ENCODE measurements at regions not wholly inside any gene's neighbourhood (a gene's known extent, or its start where the extent isn't known, plus 50 kb on each side); places are given as distances from the start of the nearest gene placed in this dataset.
"Not testable (repeated sequence)": the region's sequence is repeated elsewhere in the genome, so short reads cannot be mapped to it uniquely, and the experiment has no call there.

DNA sequence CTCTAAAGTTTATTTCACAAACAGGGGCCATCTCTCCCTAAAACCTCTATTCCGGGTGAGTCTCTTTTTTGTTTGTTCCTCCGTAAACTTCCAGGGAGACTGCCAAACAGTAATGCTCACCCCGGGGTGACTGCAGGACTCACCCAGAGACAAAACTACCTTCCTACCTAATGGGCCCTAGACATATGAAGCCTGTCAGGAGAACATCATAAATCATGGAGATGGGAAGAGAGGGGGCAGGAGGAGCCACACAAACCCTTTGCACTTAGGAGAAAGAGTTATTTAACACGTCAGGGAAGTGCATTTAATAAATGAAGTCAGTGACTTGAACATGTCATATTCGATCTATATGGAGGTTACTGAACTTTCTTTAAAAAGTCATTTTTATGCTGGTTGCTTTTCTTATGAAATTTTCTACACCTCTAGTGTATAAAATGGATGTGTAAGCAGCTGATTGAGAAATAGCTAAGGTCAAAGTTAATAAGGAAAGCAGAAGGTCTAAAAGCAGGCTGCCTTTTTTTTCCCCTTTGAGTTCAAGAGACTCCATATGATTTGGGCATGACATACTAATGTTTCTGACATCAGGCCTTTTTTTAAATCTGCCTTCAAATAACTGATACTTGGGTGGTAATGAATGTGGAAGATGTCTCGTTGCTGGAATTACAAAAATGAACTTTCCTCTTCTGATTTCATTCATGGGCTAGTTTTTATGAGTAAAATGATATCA lies 286.9 kb upstream of the USP25 start:
- FAIRE-seq, result no peak

DNA sequence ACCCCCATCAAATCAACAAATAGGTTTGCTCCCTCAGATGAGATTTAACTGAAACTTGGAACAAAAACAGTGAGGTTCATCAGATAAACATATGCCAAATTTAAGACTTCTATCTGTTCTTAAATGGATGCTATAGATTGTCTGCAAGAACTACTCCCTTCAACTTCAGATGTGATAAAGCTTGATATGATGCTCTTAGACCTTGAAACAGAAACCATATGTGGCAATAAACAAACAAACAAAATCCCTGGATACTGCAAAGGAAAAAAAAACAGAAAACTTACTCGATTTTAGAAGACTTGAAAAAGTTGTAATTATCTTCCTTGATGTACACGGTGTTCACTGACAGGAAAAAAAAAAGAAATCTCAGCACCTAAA lies 286.1 kb upstream of the USP25 start:
- FAIRE-seq, result no peak

DNA sequence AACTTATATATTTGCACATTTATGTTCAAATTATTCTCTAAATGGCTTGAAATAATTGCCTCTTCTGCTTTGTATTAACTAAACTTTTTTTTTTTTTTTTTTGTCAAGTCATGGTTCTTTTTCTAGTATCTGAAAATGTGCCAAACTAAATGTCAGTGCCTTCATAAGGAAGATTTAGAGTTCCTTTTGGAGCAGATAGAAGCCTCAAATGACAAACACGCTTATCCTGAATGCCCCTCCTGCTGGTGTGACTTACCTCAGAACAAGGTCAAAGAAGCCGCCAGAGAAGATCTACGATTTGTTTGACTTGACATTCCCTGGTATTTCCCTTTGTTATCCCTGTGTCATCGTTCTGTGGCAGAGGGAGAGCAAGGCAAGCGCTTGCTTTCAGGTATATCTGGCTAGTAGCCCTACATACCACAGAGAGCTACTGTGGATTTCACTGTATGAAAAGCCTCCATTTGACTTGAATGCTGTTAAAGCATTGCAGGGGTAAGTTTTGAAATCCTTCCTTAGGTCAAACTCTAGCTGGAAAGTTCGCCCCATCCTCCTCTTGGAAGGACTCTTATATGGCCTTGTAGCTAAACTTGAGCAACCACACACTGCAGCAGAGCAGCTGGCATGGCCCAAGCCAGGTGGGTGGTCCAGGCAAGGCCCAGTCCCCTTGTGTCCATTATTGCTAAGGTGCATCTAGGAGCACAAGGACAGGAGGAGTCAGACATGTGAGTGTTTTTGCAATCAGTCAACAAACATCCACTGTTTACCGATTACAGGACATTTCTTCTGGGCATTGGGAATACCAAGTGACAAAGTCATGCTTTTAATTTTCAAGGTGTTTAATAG lies 285.4 kb upstream of the USP25 start:
- FAIRE-seq, result no peak

DNA sequence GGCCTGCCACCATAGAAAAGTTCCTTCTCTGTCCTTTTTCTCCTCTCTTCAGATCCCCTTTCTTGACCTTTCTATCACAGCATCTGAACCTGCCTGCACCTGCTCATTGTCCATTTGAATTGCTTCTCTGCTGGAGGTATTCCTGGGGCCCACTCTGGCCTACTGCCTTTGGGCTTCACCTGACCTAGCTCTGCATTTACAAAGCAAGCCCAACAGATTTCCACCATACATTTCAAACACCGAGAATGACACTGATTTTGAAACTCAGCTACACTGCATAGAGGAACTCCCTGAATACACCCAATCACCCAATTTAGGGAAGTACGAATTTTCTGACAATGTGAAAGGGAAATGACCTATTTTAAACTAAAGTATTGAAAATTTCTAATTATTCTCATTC lies 284.5 kb upstream of the USP25 start:
- no peak for FAIRE-seq

DNA sequence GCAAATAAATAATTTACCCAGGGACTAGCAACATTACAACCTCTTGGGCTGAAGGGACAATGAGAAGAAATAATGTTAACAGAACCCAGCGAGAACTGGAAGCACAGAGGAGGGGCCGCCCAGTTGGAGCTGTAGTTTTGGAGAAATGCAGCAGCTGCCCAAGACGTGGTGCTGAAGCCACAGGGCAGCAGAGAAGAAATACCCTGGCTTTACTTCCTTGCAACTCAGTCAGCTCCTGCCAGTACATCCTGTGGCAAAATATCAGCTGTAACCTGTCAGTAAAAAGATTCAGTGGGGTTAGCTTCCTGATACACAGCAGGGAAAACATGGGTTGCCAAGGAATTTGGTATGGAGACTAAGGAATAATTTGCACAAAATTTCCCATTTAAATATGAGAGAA lies 283.6 kb upstream of the USP25 start:
- FAIRE-seq, result no peak

DNA sequence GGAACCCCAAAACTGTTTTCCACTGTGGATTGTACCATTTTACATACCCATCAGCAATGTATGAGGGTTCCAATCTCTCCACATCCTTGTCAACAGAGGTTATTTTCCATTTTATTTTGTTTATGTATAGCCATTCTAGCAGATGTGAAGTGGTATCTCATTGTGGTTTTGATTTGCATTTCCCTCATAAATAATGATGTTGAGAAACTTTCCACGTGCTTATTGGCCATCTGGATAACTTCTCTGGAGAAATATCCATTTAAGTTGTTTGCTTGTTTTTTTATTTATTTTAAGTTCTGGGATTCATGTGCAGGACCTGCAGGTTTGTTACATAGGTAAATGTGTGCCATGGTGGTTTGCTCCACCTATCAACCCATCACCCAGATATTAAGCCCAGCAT lies 280.2 kb upstream of the USP25 start:
- no peak for FAIRE-seq

DNA sequence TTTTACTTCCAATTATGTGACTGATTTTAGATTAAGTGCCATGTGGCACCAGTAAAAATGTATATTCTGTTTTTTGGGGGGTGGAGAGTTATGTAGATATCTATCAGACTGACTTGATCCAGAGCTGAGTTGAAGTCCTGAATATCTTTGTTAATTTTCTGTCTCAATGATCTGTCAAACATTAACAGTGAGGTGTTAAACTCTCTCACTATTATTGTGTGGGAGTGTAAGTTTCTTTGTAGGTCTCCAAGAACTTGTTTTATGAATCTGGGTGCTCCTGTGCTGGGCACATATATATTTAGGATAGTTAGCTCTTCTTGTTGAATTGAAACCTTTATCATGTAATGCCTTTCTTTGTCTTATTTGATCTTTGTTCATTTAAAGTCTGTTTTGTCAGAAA lies 276.5 kb upstream of the USP25 start:
- FAIRE-seq, result no peak

DNA sequence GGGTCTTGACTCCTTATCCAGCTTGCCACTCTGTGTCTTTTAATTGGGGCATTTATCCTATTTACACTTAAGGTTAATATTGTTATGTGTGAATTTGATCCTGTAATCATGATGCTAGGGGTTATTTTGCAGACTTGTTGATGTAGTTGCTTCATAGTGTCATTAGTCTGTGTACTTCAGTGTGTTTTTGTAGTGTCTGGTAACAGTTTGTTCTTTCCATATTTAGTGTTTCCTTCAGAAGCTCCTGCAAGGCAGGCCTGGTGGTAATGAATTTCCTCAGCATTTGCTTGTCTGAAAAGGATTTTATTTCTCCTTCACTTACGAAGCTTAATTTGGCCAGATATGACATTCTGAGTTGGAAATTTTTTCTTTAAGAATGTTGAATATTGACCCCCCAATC lies 276.0 kb upstream of the USP25 start:
- FAIRE-seq, result not testable (repeated sequence)

DNA sequence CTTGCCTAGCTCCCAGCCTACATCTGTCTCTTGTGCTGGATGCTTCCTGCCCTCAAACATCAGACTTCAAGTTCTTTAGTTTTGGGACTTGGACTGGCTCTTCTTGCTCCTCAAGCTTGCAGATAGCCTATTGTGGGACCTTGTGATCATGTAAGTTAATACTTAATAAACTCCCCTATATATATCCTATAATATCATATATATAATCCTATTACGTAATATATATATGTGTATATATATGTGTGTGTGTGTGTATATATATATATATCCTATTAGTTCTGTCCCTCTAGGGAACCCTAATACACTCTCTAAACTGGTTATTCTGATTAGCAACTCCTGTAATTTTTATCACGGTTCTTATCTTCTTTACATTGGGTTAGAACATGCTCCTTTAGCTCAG lies 274.9 kb upstream of the USP25 start:
- not testable (repeated sequence) for FAIRE-seq

DNA sequence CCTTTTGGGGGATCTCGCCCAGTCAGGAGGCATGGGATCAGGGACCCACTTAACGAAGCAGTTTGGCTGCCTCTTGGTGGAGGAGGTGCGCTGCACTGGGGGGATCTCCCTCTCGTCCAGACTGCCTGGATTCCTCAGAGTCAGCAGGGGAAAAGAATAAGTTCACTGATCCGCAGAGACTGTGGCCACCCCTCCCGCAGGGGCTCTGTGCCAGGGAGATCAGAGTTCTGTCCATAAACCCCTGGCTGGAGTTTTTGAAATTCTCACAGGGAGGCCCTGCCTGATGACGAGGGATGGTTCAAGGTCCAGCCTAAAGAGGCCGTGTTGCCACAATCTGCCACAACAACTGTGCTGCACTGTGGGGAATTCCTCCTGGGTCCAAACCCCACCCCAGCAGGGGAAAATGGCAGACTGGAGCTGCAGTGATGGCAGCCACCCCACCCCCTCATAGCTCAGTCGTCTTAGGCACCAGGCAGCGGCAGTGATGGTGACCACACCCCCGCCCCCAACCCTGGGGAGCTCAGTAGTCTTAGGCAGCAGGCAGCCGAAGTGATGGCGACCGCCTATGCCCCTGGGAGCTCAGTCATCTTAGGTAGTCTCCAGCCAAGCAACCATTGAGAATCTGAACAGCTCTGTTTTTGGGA lies 273.8 kb upstream of the USP25 start:
- no peak for FAIRE-seq

DNA sequence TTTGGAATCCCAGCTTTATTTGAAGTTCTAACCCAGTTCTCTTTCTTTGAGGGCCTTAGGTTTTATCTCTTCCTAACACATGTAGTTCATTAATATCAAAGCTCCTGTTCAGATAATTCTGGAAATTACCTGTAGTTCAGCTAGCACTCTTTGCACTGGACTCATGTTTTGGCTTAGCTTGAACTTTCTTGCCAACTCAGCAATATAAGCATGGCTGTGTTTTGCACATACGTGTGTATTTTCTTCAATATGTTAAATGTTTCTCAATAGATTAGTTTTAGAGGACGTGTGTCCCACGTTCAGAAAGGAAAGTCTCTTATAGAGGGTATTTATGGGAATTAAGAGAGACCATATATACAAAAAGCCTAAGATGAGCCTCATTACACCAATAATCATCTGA lies 271.8 kb upstream of the USP25 start:
- no peak for FAIRE-seq

DNA sequence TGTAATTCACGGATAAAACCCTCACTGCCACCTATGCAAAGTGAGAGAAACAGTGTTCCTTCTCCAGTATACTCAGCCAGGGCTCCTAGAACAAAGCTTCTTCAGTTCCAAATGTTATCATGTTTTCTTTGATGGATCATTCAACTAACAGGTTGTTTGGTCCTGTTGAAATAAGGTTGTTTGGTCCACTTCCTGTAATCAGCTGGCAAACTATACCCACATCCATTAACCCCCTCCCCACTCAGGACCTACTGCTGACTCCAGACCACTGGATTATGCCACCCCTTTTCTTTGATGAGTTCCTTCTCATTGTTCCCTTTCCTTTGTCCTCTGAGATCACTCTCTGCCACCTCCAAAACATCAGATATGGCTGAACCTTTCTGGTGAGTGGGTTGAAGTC lies 267.7 kb upstream of the USP25 start:
- no peak for FAIRE-seq

DNA sequence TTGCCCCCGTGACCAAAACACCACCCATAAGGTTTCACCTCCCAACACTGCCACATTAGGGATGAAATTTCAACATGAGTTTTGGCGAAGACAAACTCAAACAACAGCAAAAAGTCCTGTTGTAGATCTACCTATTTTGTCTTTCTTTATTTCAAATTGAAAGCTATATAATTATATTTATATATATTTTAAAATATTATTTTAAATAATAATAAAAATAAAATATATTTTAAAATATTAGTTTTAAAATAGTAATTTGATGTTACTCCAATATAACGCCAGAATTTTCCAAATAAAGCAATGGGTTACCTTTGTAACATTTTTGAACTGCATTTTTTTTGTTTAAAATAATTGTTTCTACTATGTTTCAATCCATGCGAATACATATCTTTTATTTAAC lies 263.5 kb upstream of the USP25 start:
- peak; percentile 71 for FAIRE-seq

DNA sequence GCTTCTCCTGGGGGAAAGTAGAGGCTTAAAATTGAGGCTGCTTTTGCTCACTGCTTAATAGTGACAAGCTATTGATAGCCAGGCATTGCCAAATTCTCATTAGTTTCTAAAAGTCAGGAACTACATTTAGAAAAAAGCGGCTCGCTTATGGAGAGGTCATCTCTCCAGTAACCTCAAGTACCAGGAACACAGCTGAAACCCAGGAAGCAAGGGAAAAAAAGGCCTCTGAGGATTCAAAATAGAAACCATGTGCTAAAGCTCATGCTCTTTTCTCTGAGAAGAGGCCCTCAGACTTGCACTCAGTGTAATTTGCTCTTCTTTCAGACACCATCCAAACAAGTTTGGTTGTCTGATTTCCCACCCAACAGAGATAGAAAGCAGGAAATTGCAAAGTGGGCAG lies 261.4 kb upstream of the USP25 start:
- FAIRE-seq, result no peak

DNA sequence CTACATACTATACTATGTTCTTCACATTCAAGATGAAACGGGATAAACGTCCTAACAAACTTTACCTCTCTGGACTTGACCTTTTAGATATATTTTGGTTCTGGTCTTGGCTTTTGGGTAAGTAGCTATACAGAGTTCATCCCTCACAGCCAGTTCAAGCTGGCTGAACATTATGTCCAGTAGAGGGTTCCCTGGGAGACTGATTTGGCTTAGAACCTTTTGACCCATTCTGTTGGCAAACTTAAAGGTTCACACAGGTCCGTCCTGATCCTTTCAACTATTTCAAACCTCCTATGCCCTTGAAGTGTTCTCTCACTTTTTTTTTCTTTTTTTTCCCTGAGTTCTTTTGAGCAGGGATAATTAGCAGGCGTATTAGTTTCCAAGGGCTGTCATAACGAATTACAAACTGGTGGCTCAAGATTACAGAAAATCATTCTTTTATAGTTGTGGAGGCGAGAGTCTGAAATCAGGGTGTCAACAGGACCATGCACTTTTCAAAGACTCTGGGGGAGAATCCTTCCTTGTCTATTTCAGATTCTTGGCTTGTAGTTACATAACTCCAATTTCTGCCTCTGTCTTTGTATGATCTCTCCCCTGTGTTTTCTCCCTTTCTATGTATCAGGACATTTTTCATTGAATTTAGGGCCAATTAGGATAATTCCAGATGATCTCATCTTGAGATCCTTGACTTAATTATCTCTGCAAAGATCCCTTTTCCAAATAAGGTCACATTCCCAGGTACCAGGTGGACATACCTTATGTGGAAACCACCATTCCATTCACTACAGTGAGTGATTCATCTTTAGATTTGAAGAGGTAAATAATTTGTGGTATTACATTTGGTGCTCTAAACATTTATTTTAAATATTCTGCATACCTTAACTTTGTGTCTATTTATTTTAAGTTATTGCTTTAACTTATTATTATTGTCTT lies 257.4 kb upstream of the USP25 start:
- FAIRE-seq, result no peak

DNA sequence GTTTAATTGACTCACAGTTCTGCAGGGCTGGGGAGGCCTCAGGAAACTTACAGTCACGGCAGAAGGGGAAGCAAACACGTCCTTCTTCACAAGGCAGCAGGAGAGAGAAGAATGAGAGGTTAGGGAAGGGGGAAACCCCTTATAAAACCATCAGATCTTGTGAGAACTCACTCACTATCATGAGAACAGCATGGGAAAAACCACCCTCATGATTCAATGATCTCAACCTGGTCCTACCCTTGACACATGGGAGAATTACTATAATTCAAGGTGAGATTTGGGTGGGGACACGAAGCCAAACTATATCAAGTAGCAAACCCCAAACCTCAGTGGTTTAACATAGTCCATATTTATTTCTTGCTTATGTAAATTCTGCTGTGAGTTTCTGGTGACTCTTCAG lies 252.0 kb upstream of the USP25 start:
- not testable (repeated sequence) for FAIRE-seq

DNA sequence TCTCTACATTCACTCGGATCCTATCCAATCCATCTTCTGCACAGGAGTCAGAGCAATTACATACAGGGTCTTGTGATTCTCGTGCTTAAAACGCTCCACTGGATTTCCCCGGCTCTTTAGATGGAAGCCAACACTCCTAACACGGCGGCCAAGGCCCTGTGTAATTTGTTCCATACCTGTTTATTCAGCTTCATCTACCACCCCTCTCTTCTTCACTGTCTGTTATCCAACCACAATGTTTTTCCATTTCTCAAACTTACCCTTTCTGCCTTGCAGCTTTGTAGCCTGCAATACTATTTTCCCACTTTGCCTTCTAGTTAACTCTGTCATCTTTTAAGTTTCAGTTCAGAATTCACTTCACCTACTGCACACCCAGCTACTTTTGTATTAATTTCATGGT lies 249.6 kb upstream of the USP25 start:
- FAIRE-seq, result no peak

DNA sequence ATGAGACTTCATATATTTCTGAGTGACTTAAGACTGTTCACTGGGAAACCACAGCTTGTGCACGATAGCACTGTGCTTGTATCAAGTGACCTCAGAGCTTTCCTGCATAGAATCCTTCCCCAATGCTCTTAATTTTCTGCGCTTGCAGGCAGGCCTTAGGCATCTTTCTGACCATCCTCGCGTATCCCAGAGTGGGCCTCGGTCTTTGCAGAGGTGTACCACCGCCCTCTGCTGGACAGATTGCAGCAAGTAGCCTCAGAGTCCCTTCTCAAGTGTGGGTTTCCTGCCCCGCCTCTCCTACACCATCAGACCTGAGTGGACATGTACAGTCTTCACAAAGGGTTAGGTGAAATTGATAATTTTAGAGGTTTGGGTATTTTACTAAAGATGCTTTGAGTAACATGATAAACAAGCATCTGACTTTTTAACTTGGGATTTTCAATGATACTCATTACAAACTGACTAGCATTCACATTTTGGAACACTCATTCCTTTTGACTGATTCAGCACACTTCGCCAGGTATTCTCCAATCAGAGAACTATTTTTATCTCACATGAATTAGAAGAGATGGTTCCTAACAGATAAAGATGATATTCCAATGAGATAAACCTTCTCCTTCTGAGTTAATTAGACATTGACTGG lies 246.5 kb upstream of the USP25 start:
- FAIRE-seq, result peak; percentile 25

DNA sequence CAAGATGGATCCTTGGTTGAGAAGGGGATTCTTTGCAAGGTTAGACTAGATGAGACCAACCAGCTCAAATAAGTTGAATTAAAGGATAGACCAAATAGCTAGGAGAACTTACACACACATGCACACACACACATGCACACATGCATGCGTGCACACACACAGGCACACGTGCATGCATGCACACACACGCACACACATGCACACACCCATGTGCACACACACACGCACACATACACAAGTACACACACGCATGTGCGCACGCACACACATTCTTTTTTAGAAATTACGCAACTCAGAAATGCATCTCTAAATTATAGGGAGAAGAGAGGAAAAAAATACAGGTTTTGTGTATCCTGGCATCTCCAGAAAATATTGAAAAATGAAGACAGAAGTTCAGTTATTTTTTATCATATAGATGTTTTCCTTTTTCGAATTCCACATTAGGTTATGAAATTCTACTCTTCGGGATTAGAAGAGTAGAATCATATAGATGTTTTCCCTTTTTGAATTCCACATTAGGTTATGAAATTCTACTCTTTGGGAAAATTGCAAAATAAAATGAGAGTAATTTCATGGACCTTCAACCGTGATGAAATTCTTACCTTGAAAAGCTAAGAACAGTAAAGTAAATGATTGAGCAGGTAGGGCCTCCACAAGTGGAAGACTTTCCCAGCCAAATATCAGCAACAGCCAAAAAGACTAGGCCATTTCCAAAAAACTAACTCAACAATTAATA lies 243.2 kb upstream of the USP25 start:
- FAIRE-seq, result no peak

DNA sequence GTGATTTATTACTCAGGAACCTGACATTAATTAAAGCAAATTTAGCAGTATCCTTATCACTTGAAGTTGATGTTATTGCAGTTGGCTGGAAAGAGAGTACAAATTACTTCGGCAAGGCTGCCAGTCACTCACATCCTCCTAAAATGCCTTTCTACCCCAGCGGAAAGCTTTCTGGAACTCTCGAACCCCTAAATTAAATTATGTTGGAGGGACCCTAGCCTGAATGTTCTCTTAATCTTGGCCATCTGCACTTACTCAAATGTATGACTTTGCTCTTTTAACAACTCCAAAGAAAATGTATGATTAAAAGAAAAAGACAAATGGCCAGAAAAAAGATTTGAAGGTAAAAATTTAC lies 242.6 kb upstream of the USP25 start:
- no peak for FAIRE-seq

DNA sequence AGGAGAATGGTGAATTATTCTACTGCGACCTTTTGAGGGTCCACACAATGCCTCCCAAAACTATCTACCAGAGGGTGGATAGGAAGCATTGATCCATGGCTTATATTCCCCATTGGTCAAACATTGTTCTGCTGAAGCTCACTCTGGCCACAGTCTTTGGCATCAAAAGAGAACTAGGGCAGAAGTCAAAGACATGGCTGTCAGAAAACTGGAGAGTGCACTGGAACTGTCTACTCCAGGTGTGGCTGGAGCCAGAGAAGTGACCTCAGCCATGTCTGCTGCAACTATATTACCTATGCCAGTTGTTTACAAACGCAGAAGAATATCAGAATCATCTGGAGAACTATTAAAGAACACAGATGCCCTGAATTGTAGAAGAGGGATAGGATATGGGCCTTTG lies 238.7 kb upstream of the USP25 start:
- FAIRE-seq, result no peak

DNA sequence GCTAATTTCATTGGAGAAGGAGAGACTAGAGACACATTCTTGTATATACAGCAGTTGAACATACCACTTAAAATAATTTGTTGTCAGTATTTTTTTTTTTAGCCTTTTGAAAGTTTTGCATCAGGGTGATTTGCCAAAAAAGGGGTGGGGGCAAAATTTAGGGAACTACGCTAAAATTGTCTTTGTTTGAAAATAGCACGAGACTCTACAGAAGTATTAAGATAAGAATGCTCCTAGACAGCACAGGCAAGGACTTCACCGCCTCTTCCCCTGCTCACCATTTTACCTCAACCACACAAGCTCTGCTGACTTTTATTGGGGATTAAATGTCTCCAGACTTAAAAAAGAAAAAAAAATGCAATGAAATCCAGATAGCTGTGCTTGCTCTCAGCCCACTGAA lies 236.1 kb upstream of the USP25 start:
- FAIRE-seq, result no peak
